ENCODE measurements at regions not wholly inside any gene's neighbourhood (a gene's known extent, or its start where the extent isn't known, plus 50 kb on each side); places are given as distances from the start of the nearest gene placed in this dataset.

- no peak for DNase-seq
- H3K27ac Mint-ChIP-seq = no peak overlapping the region
- no peaks in the 10 kb centered on the region for H3K4me1 Mint-ChIP-seq
- H3K36me3 Mint-ChIP-seq = no peaks in the 10 kb centered on the region
- no peaks in the 10 kb centered on the region for H3K9me3 Mint-ChIP-seq
- no peak overlapping the region for H3K4me3 Mint-ChIP-seq
- H3K27me3 Mint-ChIP-seq = peaks cover 8% of the 10 kb centered on the region
These were observed 227.7 kb downstream of the C4orf33 start for GRCh38 chr4:129323658-129324057.

- H3K27me3 Mint-ChIP-seq = peaks cover 3% of the 10 kb centered on the region
- no peak for DNase-seq
These were observed 230.9 kb downstream of the C4orf33 start for GRCh38 chr4:129326571-129327460.

GRCh38 chr4:129327637-129328036 lies 231.7 kb downstream of the C4orf33 start:
- H3K27ac Mint-ChIP-seq = no peak overlapping the region

More at GRCh38 chr4:129326571-129327460, 230.9 kb downstream of the C4orf33 start:
- no peak overlapping the region for H3K27ac Mint-ChIP-seq
- H3K9me3 Mint-ChIP-seq = no peaks in the 10 kb centered on the region
- H3K4me3 Mint-ChIP-seq = no peak overlapping the region
- no peaks in the 10 kb centered on the region for H3K36me3 Mint-ChIP-seq
- H3K4me1 Mint-ChIP-seq = no peaks in the 10 kb centered on the region

DNA sequence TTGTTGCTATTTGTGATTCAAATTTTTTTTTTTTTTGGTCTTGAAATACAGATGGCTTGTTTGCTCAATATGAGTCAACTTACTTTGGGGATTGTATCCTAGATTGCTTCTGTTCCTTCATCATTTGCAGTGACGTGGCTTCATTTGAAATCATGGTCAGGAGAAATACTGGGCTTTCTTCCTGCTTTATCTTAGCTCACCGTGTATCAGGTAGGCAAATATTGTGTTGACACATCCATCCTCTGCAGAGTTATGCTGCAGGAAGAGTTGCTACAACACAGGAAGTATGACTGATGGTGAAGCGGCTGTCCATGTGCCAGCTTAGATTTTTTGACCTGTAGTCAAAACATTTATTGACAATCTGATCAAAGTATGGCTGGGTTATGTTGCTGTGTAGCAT lies 232.2 kb downstream of the C4orf33 start:
- Mint-ChIP-seq H3K36me3 (no peaks in the 10 kb centered on the region), H3K27ac (no peak overlapping the region), H3K9me3 (no peaks in the 10 kb centered on the region), H3K4me1 (no peaks in the 10 kb centered on the region), H3K27me3 (no peaks in the 10 kb centered on the region), H3K4me3 (no peak overlapping the region)
- no peak for DNase-seq

More at GRCh38 chr4:129327637-129328036, 231.7 kb downstream of the C4orf33 start:
- no peak for DNase-seq
- H3K36me3 Mint-ChIP-seq = no peaks in the 10 kb centered on the region
- no peaks in the 10 kb centered on the region for H3K9me3 Mint-ChIP-seq
- H3K27me3 Mint-ChIP-seq = no peaks in the 10 kb centered on the region
- no peaks in the 10 kb centered on the region for H3K4me1 Mint-ChIP-seq
- H3K4me3 Mint-ChIP-seq = no peak overlapping the region

DNA sequence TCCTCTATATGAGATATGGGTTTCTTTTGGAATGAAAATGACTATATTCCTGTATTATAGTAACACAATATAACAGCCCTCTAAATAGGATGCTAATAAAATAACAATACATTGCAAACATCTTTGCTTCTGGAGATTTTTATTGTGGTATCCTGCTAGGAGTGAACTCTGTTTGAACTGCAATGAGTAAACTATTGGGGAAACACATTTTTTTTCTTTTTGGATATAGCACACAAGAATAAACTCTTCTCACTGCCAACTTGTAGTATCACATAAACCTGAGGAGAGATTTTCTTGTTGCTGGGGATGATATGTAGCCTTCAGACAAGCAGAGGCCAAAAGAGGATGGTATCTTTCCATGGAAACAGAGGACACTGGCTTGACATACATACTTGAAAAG lies 238.2 kb downstream of the C4orf33 start:
- H3K27ac Mint-ChIP-seq = no peak overlapping the region
- peaks cover 3% of the 10 kb centered on the region for H3K27me3 Mint-ChIP-seq
- no peak overlapping the region for H3K4me3 Mint-ChIP-seq
- no peaks in the 10 kb centered on the region for H3K9me3 Mint-ChIP-seq
- no peaks in the 10 kb centered on the region for H3K4me1 Mint-ChIP-seq
- DNase-seq = no peak
- no peaks in the 10 kb centered on the region for H3K36me3 Mint-ChIP-seq

GRCh38 chr4:129335276-129335675 lies 239.3 kb downstream of the C4orf33 start:
- no peaks in the 10 kb centered on the region for H3K9me3 Mint-ChIP-seq
- H3K4me3 Mint-ChIP-seq = no peak overlapping the region
- H3K4me1 Mint-ChIP-seq = no peaks in the 10 kb centered on the region
- DNase-seq = no peak
- H3K36me3 Mint-ChIP-seq = no peaks in the 10 kb centered on the region
- peaks cover 5% of the 10 kb centered on the region for H3K27me3 Mint-ChIP-seq
- no peak overlapping the region for H3K27ac Mint-ChIP-seq

DNA sequence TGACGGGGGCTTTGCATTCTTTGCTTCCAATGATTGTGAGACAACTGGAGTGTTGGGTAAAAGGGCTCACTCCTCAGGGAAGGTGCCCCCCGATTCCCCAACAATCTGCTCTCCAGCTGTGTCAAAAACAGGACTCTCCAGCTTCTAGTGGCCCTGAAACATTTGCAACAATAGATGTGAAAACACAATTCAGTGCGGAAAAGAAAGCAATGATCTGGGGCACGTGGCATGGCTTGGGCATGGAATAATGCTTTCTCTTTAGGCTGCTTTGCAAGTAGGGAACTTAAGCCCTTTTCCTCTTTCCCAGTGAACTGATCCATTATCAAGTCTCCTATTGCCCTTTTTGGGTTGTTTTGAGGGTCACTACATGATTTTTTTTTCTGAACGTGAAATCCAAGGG lies 239.9 kb downstream of the C4orf33 start:
- Mint-ChIP-seq H3K27me3 (peaks cover 6% of the 10 kb centered on the region), H3K4me3 (no peak overlapping the region), H3K36me3 (no peaks in the 10 kb centered on the region), H3K27ac (no peak overlapping the region), H3K4me1 (no peaks in the 10 kb centered on the region), H3K9me3 (no peaks in the 10 kb centered on the region)
- DNase-seq = no peak

DNA sequence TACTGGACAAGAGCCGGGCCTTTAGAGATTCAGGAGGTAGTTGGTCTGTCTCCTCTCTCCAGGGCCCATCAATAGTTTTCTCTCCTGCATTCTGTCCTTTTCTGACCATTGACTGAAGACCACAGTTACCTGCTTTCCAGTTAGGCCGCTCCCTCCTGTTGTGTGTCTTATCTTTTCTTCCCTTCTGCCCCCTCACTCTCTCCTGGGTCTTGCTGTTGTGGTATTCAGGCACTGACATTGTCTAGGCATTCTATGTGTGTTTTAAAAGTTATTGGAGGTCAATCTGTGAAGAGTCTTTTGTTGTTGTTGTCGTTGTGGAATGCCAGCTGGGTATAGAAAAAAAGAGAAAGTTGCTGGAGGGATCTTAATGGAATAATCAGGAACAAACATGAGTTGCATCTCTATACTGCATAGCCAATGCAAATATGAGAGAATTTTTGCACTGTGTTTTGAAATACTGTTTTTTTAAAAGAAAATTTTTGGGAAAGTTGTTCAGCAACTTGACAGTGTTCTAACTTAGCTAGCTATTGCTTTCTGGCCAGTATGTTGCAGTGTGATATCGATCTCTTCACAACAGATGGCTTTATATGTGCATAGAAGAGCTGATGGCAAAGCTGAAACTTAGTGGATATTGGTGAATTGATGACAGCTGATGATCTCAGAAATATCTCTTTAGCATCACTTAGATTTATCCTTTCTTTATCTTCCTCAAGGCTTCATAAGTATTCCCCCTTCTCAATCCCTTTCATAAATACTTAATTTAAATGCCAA lies 240.7 kb downstream of the C4orf33 start:
- H3K9me3 Mint-ChIP-seq = no peaks in the 10 kb centered on the region

GRCh38 chr4:129337228-129337620 lies 241.3 kb downstream of the C4orf33 start:
- no peak overlapping the region for H3K27ac Mint-ChIP-seq
- no peaks in the 10 kb centered on the region for H3K36me3 Mint-ChIP-seq
- H3K9me3 Mint-ChIP-seq = no peaks in the 10 kb centered on the region
- DNase-seq = no peak
- no peak overlapping the region for H3K4me3 Mint-ChIP-seq
- H3K4me1 Mint-ChIP-seq = no peaks in the 10 kb centered on the region
- H3K27me3 Mint-ChIP-seq = peaks cover 6% of the 10 kb centered on the region

More for the DNA sequence above, 240.7 kb downstream of the C4orf33 start:
- no peaks in the 10 kb centered on the region for H3K4me1 Mint-ChIP-seq
- no peaks in the 10 kb centered on the region for H3K36me3 Mint-ChIP-seq
- no peak overlapping the region for H3K27ac Mint-ChIP-seq
- no peak overlapping the region for H3K4me3 Mint-ChIP-seq
- DNase-seq = no peak
- H3K27me3 Mint-ChIP-seq = peaks cover 6% of the 10 kb centered on the region

DNA sequence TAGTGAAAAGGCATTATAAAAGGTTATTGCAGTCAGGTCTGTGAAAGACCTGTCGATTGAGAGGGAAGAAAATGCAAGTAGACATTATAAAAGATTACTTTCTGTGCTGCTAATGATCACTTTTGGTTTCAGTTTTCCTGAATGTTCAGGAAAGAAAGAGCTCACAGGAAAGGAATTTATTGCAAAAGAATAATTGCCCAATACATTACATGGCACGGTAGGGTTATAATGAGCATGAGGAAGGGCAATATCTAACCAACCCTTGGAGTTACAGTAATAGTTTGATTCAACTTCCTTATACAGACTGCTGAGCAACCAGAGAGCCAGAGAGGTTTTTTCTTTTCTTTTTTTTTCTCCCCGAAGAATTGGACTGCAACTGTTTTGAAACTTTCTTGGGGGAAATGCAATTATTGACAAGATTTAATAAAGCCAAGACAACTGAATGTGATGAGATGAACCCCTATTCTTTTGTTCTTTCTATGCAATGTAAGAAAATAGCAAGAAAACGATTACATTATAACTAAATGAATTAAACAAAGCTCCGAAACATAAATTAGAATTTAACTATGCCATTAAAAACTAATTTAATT lies 247.0 kb downstream of the C4orf33 start:
- peaks cover 21% of the 10 kb centered on the region for H3K27me3 Mint-ChIP-seq
- H3K4me1 Mint-ChIP-seq = no peaks in the 10 kb centered on the region
- no peaks in the 10 kb centered on the region for H3K9me3 Mint-ChIP-seq
- no peak overlapping the region for H3K27ac Mint-ChIP-seq
- no peak overlapping the region for H3K4me3 Mint-ChIP-seq
- no peak for DNase-seq
- H3K36me3 Mint-ChIP-seq = no peaks in the 10 kb centered on the region

- Mint-ChIP-seq H3K9me3 (no peaks in the 10 kb centered on the region), H3K27me3 (peaks cover 22% of the 10 kb centered on the region), H3K27ac (no peak overlapping the region), H3K4me3 (no peak overlapping the region), H3K4me1 (no peaks in the 10 kb centered on the region), H3K36me3 (no peaks in the 10 kb centered on the region)
- peak; percentile 2 for DNase-seq
These were observed 248.1 kb downstream of the C4orf33 start for GRCh38 chr4:129344058-129344457.

- Mint-ChIP-seq H3K9me3 (no peaks in the 10 kb centered on the region), H3K27me3 (peaks cover 19% of the 10 kb centered on the region), H3K4me1 (no peaks in the 10 kb centered on the region), H3K36me3 (no peaks in the 10 kb centered on the region), H3K4me3 (no peak overlapping the region), H3K27ac (no peak overlapping the region)
- no peak for DNase-seq
These were observed 249.7 kb downstream of the C4orf33 start for GRCh38 chr4:129345609-129346008.

GRCh38 chr4:129346036-129346435 lies 250.1 kb downstream of the C4orf33 start:
- H3K4me1 Mint-ChIP-seq = no peaks in the 10 kb centered on the region
- no peak for DNase-seq
- no peak overlapping the region for H3K4me3 Mint-ChIP-seq
- H3K27ac Mint-ChIP-seq = no peak overlapping the region
- H3K27me3 Mint-ChIP-seq = peaks cover 19% of the 10 kb centered on the region
- no peaks in the 10 kb centered on the region for H3K36me3 Mint-ChIP-seq
- H3K9me3 Mint-ChIP-seq = no peaks in the 10 kb centered on the region

DNA sequence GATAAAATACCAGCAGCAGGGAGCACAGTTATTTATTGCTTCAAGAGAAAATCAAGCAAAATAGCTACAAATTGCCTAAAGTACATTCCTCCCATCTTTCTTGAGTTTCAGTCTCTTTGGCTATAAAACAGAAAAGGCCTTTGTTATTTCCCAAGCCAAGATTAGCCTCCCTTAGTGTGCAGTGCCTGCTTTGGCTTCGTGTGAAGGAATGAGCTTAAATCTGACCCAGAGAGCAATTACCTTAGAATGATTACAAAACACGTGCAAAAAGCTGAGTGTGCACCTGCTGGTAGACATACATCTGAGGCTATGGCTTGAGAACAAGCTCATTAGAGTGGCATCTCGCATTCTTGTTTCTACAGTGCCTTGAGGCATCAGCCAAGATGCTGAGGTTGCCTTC lies 250.8 kb downstream of the C4orf33 start:
- H3K27me3 Mint-ChIP-seq = peaks cover 19% of the 10 kb centered on the region
- no peak overlapping the region for H3K4me3 Mint-ChIP-seq
- no peaks in the 10 kb centered on the region for H3K4me1 Mint-ChIP-seq
- no peaks in the 10 kb centered on the region for H3K36me3 Mint-ChIP-seq
- no peak for DNase-seq
- no peaks in the 10 kb centered on the region for H3K9me3 Mint-ChIP-seq
- H3K27ac Mint-ChIP-seq = no peak overlapping the region
